ENCODE measurements at regions not wholly inside any gene's neighbourhood (a gene's known extent, or its start where the extent isn't known, plus 50 kb on each side); places are given as distances from the start of the nearest gene placed in this dataset.

- no peaks in the 10 kb centered on the region for H3K36me3 ChIP-seq (ENCODE audit: control insufficient read depth in 2 of 2, insufficient read depth in 1 of 2, low read length in 2 of 2)
- H3K4me3 ChIP-seq (ENCODE audit: low read depth, low read length) = no peak overlapping the region
- TF ChIP-seq ZNF585B (tag by site-specific recombination; IDR thresholded peaks at IDR 0.05) = no peak
- TF ChIP-seq, protein P1, sequence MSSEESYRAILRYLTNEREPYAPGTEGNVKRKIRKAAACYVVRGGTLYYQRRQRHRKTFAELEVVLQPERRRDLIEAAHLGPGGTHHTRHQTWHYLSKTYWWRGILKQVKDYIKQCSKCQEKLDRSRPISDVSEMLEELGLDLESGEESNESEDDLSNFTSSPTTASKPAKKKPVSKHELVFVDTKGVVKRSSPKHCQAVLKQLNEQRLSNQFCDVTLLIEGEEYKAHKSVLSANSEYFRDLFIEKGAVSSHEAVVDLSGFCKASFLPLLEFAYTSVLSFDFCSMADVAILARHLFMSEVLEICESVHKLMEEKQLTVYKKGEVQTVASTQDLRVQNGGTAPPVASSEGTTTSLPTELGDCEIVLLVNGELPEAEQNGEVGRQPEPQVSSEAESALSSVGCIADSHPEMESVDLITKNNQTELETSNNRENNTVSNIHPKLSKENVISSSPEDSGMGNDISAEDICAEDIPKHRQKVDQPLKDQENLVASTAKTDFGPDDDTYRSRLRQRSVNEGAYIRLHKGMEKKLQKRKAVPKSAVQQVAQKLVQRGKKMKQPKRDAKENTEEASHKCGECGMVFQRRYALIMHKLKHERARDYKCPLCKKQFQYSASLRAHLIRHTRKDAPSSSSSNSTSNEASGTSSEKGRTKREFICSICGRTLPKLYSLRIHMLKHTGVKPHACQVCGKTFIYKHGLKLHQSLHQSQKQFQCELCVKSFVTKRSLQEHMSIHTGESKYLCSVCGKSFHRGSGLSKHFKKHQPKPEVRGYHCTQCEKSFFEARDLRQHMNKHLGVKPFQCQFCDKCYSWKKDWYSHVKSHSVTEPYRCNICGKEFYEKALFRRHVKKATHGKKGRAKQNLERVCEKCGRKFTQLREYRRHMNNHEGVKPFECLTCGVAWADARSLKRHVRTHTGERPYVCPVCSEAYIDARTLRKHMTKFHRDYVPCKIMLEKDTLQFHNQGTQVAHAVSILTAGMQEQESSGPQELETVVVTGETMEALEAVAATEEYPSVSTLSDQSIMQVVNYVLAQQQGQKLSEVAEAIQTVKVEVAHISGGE (tag by site-specific recombination; conservative IDR thresholded peaks at IDR 0.05; ENCODE audit: low read depth) = no peak
- H3K27ac ChIP-seq (ENCODE audit: extremely low read depth, low read depth, low read length) = no peak overlapping the region
- H3K9me3 ChIP-seq (ENCODE audit: control insufficient read depth, insufficient read depth, low read depth, low read length) = no peaks in the 10 kb centered on the region
- POLR2A ChIA-PET = no interaction called here
- CTCF ChIA-PET = no interaction called here
- H3K4me1 ChIP-seq (ENCODE audit: control insufficient read depth, insufficient read depth, low read length) = no peaks in the 10 kb centered on the region
These were observed 1079.9 kb upstream of the C9orf72 start for GRCh38 chr9:28653216-28653615.

DNA sequence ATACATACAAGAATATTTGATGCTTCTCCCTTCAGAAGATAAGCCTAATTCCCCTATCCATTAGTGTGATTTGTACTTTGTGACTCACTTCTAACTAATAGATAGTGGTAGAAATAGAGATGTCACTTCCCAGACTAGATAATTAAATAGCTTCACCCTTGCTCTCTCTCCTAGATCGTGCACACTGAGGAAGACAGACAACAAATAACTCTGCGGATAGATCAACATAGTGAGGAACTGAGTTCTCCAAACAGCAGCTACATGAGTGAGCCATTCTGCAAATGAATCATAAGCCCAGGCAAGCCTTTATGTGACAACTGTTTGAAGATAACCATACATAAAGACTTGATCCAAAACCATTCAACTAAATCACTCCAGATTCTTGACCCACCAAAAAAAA lies 1083.4 kb upstream of the C9orf72 start:
- ChIA-PET POLR2A (no interaction called here), CTCF (no interaction called here)
- TF ChIP-seq ZNF707 (tag by site-specific recombination; IDR thresholded peaks at IDR 0.05) = no peak
- Histone ChIP-seq H3K4me3 (ENCODE audit: low read depth, low read length) (no peak overlapping the region), H3K36me3 (ENCODE audit: control insufficient read depth in 2 of 2, insufficient read depth in 1 of 2, low read length in 2 of 2) (no peaks in the 10 kb centered on the region), H3K9me3 (ENCODE audit: control insufficient read depth, insufficient read depth, low read depth, low read length) (no peaks in the 10 kb centered on the region), H3K4me1 (ENCODE audit: control insufficient read depth, insufficient read depth, low read length) (no peaks in the 10 kb centered on the region), H3K27ac (ENCODE audit: extremely low read depth, low read depth, low read length) (no peak overlapping the region)

DNA sequence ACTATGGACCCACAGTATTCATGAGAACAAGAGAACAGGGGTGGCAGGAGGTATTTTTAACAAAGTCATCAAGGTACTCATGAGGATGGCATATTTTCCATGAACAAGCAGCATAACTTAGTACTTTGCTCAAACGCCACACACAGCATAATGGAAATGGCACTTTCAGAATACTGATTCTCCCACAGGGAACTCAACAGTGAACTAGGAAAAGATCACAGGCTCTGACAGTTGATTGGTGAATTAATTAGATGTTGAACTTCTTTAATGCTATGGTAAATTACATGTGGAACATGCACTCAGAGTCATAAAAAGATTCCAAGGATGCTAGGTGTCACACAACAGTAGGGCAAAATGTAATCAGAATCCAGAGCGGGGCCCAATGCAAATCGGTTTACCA lies 1088.6 kb upstream of the C9orf72 start:
- POLR2A ChIA-PET = no interaction called here
- no peak for TF ChIP-seq ZNF548 (tag by site-specific recombination; IDR thresholded peaks at IDR 0.05)
- TF ChIP-seq ZNF302 (tag by site-specific recombination; IDR thresholded peaks at IDR 0.05; ENCODE audit: low read depth) = no peak
- TF ChIP-seq, protein P2, sequence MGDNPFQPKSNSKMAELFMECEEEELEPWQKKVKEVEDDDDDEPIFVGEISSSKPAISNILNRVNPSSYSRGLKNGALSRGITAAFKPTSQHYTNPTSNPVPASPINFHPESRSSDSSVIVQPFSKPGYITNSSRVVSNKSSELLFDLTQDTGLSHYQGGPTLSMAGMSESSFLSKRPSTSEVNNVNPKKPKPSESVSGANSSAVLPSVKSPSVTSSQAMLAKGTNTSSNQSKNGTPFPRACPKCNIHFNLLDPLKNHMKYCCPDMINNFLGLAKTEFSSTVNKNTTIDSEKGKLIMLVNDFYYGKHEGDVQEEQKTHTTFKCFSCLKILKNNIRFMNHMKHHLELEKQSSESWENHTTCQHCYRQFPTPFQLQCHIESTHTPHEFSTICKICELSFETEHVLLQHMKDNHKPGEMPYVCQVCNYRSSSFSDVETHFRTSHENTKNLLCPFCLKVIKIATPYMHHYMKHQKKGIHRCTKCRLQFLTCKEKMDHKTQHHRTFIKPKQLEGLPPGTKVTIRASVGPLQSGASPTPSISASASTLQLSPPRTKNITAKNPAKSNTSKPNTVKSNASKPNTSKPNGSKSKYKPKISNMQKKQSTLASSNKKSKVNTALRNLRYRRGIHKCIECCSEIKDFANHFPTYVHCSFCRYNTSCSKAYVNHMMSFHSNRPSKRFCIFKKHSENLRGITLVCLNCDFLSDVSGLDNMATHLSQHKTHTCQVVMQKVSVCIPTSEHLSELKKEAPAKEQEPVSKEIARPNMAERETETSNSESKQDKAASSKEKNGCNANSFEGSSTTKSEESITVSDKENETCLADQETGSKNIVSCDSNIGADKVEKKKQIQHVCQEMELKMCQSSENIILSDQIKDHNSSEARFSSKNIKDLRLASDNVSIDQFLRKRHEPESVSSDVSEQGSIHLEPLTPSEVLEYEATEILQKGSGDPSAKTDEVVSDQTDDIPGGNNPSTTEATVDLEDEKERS (tag by site-specific recombination; IDR thresholded peaks at IDR 0.05) = no peak
- no peak for TF ChIP-seq ZSCAN16 (tag by site-specific recombination; IDR thresholded peaks at IDR 0.05)
- no peak for TF ChIP-seq ZNF701 (tag by site-specific recombination; IDR thresholded peaks at IDR 0.05)
- TF ChIP-seq ZNF211 (tag by site-specific recombination; IDR thresholded peaks at IDR 0.05; ENCODE audit: low read depth) = no peak
- TF ChIP-seq, protein P3, sequence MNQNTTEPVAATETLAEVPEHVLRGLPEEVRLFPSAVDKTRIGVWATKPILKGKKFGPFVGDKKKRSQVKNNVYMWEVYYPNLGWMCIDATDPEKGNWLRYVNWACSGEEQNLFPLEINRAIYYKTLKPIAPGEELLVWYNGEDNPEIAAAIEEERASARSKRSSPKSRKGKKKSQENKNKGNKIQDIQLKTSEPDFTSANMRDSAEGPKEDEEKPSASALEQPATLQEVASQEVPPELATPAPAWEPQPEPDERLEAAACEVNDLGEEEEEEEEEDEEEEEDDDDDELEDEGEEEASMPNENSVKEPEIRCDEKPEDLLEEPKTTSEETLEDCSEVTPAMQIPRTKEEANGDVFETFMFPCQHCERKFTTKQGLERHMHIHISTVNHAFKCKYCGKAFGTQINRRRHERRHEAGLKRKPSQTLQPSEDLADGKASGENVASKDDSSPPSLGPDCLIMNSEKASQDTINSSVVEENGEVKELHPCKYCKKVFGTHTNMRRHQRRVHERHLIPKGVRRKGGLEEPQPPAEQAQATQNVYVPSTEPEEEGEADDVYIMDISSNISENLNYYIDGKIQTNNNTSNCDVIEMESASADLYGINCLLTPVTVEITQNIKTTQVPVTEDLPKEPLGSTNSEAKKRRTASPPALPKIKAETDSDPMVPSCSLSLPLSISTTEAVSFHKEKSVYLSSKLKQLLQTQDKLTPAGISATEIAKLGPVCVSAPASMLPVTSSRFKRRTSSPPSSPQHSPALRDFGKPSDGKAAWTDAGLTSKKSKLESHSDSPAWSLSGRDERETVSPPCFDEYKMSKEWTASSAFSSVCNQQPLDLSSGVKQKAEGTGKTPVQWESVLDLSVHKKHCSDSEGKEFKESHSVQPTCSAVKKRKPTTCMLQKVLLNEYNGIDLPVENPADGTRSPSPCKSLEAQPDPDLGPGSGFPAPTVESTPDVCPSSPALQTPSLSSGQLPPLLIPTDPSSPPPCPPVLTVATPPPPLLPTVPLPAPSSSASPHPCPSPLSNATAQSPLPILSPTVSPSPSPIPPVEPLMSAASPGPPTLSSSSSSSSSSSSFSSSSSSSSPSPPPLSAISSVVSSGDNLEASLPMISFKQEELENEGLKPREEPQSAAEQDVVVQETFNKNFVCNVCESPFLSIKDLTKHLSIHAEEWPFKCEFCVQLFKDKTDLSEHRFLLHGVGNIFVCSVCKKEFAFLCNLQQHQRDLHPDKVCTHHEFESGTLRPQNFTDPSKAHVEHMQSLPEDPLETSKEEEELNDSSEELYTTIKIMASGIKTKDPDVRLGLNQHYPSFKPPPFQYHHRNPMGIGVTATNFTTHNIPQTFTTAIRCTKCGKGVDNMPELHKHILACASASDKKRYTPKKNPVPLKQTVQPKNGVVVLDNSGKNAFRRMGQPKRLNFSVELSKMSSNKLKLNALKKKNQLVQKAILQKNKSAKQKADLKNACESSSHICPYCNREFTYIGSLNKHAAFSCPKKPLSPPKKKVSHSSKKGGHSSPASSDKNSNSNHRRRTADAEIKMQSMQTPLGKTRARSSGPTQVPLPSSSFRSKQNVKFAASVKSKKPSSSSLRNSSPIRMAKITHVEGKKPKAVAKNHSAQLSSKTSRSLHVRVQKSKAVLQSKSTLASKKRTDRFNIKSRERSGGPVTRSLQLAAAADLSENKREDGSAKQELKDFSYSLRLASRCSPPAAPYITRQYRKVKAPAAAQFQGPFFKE (tag by site-specific recombination; IDR thresholded peaks at IDR 0.05; ENCODE audit: borderline replicate concordance) = no peak
- TF ChIP-seq ZNF658 (tag by site-specific recombination; IDR thresholded peaks at IDR 0.05) = no peak
- no peak for TF ChIP-seq ZNF549 (tag by site-specific recombination; IDR thresholded peaks at IDR 0.05)
- TF ChIP-seq, protein P4, sequence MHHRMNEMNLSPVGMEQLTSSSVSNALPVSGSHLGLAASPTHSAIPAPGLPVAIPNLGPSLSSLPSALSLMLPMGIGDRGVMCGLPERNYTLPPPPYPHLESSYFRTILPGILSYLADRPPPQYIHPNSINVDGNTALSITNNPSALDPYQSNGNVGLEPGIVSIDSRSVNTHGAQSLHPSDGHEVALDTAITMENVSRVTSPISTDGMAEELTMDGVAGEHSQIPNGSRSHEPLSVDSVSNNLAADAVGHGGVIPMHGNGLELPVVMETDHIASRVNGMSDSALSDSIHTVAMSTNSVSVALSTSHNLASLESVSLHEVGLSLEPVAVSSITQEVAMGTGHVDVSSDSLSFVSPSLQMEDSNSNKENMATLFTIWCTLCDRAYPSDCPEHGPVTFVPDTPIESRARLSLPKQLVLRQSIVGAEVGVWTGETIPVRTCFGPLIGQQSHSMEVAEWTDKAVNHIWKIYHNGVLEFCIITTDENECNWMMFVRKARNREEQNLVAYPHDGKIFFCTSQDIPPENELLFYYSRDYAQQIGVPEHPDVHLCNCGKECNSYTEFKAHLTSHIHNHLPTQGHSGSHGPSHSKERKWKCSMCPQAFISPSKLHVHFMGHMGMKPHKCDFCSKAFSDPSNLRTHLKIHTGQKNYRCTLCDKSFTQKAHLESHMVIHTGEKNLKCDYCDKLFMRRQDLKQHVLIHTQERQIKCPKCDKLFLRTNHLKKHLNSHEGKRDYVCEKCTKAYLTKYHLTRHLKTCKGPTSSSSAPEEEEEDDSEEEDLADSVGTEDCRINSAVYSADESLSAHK (tag by site-specific recombination; IDR thresholded peaks at IDR 0.05) = no peak

More for the DNA sequence above, 1088.6 kb upstream of the C9orf72 start:
- H3K4me1 ChIP-seq (ENCODE audit: control insufficient read depth, insufficient read depth, low read length) = no peaks in the 10 kb centered on the region
- no peaks in the 10 kb centered on the region for H3K9me3 ChIP-seq (ENCODE audit: control insufficient read depth, insufficient read depth, low read depth, low read length)
- no peaks in the 10 kb centered on the region for H3K36me3 ChIP-seq (ENCODE audit: control insufficient read depth in 2 of 2, insufficient read depth in 1 of 2, low read length in 2 of 2)
- no peak overlapping the region for H3K4me3 ChIP-seq (ENCODE audit: low read depth, low read length)
- CTCF ChIA-PET = no interaction called here
- no peak overlapping the region for H3K27ac ChIP-seq (ENCODE audit: extremely low read depth, low read depth, low read length)

All from HEK293 (cell line).